GM18519 (cell line): ENCODE measurements at regions not wholly inside any gene's neighbourhood (a gene's known extent, or its start where the extent isn't known, plus 50 kb on each side); places are given as distances from the start of the nearest gene placed in this dataset.
"Not testable (repeated sequence)": the region's sequence is repeated elsewhere in the genome, so short reads cannot be mapped to it uniquely, and the experiment has no call there.

Experiments used
- ATAC-seq: cut with Tn5 transposase; IDR thresholded peaks from one replicate; pipeline ENCODE4 v1.9.1; 2021; ENCODE audit warnings: mild to moderate bottlenecking, moderate library complexity; ENCODE audit not compliant: unreplicated experiment, low FRiP score

DNA sequence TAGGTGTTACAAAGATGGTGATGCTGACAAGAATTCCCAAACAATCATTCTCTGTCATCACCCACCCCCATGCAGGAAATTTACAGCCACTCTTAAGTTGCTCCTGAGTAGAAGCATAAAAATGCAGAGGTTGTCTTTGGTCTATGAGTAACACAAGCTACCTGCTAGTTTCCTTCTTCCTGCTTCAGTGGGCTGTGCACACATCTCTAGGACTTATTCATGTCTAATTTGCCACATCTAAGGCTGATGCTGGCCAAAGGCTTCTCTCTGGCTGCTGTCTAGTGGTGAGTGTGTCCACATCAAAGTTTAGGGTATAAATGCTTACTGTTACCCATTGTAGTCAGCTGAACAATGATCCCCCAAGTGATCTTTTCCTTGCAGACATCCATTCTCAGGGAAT is 662.5 kb downstream of the TYW1 start:
- ATAC-seq, result no peak

DNA sequence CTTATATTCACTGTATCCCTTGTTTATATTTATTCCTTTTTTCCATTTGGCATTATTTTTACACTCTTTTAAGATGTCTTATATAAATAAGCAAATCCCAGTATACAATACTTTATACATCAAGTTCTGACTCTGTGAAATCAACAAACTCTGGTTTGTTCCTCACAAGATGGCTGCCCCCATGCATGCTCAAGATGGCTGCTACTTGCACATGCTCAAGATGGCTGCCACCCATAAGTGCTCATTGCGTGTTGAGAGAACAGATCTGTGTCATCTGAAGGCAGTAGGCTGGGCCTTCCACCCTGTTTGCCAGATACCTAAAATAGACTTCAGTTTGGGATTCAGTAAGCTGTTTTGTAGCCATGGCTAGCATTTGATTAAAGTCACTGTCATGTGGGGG is 666.2 kb downstream of the TYW1 start:
- no peak for ATAC-seq

DNA sequence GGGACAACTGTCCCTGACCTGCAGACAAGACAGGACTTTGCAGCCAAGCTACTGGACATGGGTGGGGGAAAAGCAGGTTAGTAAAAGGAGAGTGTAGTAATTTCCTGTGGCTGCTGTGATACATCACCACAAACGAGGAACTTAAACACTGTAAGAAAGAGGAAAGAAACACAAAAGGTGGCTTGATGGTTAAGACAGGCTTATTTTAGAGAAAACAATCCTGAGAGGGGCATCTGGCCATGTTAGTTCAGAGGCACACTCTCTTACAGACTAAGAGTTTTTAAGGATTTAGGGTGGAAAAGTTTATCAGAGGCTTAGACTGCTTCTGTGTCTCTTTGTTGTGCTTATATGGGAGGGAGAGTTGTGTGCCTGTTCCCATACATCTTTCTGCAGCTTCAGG is 667.0 kb downstream of the TYW1 start:
- no peak for ATAC-seq

DNA sequence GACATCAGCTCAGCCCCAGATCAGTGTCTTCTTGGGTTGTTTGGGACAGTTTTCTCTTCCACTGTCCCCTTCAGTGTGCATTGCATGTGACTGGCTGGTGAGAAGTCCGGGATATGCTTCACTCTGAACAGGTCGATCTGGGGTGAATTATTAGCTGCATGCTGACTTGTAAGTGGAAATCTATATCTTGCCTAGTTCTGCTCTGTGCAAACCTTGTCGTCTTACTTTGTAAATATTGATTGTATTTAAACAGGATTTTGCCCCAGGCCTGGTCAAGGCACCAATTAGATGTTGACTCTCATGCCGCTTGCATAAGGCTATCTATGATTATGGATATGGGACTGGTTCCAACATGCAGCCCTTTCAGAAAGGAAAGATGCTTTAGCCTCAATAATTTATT is 669.7 kb downstream of the TYW1 start:
- ATAC-seq, result not testable (repeated sequence)

DNA sequence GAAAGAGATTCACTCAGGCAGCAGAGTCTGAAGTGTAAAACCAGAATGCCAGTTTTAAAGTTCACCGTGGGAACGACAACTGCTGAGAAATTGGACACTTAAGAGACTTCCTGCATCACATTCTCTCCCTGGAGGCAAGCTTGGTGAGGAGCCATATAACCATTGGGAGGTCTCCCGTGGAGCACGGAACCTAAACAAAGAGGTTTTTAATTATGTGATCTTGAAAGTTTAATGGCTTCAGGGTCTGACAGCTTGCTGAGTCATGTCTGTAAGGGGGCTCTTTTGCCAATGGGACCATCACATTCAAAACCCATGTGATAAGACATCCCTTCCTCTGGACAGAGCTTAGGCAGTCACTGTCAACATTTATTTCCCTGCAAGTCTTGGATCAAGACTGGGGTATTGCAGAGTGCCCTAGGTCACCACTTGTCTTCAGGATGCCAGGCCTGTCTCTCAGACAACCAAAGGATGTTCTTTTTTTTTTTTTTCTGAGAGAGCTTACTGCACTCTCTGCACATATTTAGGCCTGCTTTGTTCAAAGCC is 674.4 kb downstream of the TYW1 start:
- ATAC-seq, result no peak

DNA sequence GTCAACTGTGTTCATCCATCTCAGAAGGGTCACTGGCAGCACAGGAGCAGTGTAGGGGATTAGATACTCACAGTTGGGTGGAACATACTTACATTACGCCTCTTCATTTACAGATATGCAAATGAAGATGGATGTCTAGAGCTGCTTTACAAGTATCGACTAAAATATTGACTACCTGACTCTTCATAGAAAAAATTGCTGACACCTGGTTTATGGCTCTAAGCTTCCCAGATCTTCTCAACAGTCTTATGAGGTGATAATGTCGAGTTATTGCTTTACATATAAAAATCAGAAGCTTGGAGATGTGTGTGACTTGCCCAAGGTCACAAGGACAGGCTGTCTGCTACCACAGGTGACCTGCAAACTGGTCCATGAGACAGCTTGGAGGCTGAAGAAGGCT is 677.2 kb downstream of the TYW1 start:
- no peak for ATAC-seq

DNA sequence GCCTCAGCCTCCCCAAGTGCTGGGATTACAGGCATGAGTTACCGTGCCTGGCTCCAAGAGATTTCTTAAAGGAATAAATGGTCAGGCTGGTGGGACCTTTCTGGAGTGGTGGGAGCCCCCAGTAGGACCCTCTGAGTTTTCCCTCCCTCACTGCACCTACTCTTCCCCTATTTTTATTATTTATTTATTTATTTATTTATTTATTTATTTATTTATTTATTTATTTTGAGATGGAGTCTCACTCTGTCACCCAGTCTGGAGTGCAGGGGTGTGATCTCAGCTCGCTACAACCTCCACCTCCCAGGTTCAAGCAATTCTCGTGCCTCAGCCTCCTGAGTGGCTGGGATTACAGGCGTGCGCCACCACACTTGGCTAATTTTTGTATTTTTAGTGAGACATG is 678.2 kb downstream of the TYW1 start:
- ATAC-seq, result not testable (repeated sequence)

DNA sequence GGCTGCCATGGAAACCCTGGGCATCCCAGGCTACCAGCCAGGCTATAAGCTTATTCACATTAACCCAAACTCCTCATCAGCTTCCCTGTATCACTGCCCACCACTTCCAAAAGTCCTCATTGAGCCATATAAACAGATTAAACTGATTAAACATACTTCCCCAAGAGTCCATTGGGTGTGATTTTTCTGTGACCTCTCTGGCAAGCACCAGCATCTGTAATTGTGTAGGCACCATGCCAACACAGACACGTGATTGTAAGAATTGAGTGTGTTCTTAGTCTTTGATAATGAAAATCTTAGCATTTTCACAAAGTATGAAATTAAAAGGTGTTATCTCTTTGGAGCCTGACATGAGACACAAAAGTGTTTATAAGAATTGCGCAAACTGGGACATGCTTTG is 679.3 kb downstream of the TYW1 start:
- no peak for ATAC-seq

DNA sequence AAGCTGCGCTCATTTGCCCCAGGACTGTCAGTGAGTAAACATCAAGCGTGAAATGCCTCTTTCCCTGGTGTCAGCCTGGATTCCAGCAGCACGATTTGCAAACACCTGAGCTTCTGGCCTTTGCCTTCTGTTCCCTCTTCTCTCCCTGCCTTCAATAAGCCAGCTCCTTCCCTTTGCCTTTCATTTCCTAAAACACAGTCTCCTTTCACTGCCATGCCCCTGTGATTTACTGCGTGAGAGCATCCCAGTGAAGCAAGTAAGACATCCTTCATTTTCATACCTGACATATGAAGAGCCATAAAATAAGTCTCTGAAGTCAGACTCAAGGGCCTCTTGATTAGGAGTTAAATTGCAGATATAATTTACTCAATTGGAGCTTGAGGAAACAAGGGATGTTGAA is 681.8 kb downstream of the TYW1 start:
- no peak for ATAC-seq

DNA sequence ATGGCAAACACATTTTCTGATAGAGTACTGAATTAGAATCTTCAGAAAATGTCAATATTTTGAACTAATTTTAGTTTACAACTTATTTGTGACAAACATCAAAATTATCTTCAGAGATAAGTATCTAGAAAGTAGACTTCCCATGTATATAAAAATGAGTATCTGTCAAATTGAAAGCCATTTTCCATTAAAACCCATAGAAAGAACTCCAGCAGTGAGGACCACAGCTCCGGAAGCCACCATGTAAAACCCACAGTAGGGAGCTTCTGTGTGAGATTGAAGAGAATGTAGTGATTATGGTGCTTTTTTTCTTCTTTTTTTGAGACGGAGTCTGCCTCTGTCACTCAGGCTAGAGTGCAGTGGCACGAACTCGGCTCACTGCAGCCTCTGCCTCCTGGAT is 687.0 kb downstream of the TYW1 start:
- no peak for ATAC-seq

DNA sequence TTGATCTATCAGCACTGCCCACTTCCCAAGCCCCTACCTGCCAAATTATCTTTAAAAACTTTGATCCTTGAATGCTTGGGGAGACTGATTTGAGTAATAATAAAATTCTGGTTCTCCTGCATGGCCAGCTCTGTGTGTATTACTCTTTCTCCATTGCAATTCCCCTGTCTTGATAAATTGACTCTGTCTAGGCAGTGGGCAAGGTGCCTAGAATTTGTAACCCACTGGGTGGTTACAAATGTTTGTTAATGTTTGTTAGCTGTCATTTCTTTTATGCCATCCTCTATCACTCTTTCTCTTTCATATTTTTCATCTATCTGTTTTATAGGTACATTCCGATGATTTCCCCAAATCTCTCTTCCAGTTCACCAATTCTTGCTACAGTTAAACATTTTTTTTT is 694.1 kb downstream of the TYW1 start:
- no peak for ATAC-seq

DNA sequence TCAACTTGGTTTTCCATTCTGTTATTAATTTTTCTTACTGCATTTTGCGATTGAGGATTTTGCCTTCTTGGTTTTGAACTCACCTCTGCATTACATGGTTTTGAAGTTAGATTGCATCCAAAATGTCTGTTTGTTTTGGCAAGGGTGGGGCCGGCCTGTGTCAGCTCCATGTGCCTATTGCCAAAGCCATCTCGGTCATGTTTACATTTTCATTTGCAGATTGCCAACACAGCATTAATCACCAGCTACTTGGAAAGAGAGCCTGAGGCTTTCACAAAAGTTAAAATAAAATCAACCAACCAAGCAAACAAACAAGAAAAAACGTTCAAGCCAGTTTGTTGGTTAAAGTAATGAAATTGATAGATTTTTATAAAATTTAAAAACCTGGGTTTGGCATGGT is 695.8 kb downstream of the TYW1 start:
- no peak for ATAC-seq

DNA sequence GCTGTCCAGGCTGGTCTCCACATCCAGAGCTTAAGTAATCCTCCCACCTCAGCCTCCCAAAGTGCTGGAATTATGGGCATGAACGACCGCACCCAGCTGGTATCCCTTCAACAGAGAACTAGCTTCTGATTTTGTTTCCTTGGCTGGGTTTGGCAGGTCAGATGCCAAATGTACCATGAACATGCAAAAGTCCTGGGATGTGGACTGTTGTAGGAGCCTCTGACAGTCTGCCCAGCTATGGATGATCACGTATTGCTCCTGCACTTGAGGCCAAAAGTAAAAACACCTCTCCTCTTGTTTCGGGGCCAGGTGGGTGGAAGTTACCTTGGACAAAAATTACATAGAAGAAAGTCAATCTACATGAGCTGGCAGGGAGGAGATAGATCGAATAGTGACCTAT is 699.5 kb downstream of the TYW1 start:
- no peak for ATAC-seq

DNA sequence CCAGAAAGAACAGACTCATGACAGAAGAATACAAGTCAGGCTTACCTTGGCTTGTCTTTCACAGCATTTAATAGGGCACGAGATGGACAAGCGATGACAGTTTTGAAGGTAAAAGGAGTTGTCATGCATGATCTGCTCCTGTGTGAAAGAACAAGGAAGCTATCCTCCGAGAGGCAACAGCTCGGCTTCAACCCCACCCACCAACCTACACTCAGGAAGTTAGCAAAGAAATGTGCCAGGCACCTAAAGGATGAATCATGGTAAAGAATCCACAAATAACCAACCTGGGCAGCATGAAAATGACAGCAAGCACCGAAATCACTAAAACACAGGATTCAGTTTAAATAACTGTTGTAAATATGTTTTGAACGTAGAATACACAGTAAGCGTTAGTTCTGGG is 700.2 kb downstream of the TYW1 start:
- ATAC-seq, result no peak

DNA sequence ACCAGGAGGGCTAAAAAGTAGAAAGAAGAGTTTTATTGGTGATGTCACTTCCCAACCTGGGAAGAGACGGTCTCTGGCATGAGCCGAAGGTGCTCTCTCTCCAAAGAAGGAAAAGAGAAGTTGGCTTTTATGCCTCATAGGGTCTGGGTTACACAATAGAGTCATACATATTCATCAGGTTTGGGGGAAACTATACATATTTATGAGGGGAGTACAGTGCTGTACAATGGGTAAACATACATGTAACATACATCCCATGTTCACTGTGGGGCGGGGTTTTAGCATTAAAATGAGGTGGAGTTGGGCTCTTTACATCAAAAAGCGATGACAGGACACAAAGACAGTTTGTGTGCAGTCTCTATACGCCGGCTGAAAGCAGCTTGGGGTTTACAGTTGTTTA is 701.7 kb downstream of the TYW1 start:
- ATAC-seq, result no peak

DNA sequence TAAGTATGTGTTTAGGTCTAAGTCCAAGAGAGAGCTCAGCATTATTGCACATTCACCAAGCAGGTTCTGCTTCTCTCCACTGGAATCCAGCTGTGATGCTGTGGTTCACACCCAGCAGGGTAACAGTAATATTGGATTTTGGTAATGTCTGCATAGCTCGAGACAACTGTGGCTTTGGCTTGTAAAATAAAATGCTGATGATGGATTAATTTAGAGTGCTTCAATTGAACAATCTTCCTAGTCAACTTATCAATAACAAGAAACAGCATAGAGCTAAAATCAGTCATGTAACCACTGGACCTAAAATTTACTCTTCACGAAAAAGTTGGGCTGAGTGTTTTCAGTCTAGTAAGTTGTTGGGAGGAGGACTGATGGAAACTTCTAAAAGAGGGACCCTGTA is 709.2 kb downstream of the TYW1 start:
- no peak for ATAC-seq

DNA sequence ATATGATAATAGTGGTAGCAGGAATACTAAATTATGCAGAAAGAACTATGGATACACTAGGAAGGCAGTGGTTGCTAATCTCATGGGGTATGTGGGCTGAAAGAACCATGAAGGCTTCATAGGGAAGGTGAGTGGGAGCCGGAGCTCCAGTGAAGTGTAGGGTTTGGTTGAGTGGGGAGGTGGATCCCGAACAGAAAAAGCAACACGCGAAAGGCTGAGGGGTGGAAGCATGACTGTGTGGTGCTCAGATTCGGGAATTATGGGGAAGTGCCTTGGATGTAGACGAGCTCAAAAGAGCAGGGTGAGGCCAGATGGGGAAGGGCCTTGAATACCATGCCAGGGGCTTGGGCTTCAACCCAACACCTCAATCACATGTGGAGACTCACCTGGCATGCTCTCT is 715.1 kb downstream of the TYW1 start:
- ATAC-seq, result no peak

DNA sequence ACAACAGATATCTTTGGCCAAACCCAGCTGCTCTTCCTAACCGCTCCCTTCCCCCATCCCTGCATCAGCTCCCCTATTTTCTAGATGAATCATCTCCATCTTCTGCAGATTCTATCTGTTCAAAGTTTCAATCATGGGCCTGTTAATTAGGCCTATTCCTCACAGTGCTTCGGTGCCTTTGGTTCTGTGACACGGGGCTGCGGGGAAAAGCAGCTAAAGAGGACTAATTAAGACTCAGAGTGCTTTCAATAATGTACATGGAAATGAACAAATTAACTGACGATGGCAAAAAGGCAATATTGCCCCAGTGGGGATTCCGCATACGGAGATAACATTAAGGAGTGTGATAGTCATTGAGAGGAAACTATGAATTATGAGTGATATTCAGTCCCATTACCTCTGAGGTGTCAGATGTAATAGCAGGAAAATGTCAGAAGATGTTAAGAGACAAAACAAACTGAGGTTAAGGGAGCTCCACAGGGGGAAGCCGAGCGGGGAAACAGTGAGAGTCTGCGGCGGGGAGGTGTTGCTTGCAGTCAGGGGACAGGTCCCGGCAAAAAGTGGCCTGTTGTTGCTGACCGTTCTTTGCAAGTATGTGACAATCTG is 716.9 kb downstream of the TYW1 start:
- no peak for ATAC-seq

DNA sequence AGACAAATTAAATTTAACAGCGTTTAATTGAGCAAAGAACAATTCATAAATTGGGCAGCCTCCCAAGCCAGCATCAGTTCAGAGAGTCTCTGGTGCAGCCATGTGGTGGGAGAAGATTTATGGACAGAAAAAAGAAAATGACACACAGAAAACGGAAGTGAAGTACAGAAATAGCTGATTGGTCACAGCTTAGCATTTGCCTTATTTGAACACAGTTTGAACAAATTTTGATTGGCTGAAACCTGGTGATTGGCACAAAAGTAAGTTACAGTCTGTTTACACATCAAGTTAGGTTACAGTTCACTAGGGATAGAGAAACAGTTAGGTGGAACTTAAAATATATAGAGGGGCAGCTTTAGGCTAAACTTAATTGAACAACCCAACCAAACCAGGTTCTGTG is 720.1 kb downstream of the TYW1 start:
- ATAC-seq, result no peak

DNA sequence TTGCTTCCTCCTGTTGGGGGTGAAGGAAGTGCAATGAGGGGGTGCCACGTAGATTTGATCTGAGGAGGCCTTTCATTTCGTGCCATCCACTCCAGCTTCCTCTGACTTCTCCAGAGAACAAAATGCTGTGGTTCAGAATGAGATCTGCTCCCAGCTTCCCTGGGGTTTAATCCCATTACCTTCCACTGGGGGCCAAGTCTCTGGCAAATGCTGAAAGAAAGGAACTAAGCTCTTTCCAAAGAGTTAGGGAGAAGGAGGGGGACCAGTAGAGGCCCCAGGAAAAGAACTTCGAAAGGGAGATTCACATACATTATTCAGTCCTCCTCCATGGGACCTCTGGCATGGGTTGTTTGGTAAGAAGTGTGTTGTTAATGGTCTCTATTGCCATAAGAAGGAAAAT is 727.0 kb downstream of the TYW1 start:
- no peak for ATAC-seq

DNA sequence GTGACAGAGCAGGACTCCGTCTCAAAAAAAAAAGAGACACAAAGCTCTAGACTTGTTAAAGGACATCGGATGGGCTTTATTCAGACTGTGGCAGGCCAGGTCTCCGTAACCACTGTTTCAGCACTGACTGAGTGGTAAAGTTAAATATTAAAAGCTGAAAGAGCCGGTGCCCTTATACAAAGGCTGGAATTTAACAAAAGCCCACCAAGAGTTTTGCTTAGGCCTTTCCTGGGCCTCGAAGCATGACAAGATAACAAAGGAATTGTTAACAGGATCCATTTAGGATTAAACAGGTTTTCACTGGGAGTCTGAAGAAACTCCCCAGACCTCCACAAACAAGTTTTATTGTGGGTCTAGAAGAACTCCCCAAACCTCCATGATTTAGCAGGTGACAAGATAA is 727.8 kb downstream of the TYW1 start:
- no peak for ATAC-seq

DNA sequence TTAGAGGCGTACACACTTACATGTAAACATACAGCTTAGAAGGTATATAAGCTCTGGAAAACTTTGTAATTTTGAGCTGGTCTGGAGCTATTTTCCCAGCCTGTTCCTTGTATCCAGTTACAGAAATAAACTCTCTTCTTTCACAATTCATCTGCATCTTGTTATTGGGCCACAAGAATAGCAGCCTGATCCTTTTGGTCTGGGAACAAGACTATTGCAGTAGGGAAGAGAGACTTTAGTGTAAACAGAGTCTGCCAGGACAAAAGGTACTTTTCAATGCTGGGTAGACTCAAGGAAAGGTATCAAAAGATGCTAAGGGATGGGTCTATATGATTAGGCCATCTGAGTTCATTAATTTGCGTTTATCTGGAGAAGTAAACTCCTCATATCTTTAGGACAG is 728.3 kb downstream of the TYW1 start:
- no peak for ATAC-seq

DNA sequence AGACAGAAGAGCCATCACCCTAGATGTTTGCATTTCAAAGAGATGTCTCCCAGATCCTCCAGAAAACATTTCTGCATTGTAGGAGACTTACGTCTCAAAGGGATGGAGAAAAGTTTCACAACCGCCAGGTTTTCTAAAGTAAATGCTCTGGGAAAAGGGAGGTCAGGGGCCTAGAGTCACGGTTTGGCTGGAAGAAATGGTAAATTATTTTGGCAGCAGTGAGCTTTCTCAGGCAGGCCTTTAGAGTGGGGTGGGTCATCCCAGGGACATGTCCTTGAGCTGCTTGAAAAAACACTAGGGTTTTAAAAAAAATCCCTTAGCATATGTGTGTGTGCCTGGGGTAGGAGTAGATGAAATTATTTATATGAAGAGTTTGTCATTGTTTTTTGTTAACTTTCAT is 728.8 kb downstream of the TYW1 start:
- ATAC-seq, result no peak
